ENCODE measurements at regions not wholly inside any gene's neighbourhood (a gene's known extent, or its start where the extent isn't known, plus 50 kb on each side); places are given as distances from the start of the nearest gene placed in this dataset.

GRCh38 chr12:125650587-125650986 is 585.4 kb downstream of the AACS start:
- peaks cover 3% of the 10 kb centered on the region for H3K9me3 ChIP-seq (ENCODE audit: low read depth, low read length)
- DNase-seq (ENCODE audit: insufficient read length, low spot score, missing footprints), result no peak
- no peak overlapping the region for H3K4me3 ChIP-seq (ENCODE audit: insufficient read depth, low read length)
- H4K20me1 ChIP-seq (ENCODE audit: insufficient read depth, low read length), result no peaks in the 10 kb centered on the region
- no peaks in the 10 kb centered on the region for H3K4me1 ChIP-seq (ENCODE audit: insufficient read depth, low read length)
- no peak overlapping the region for H3K27ac ChIP-seq (ENCODE audit: low read depth, low read length)
- no peaks in the 10 kb centered on the region for H3K79me2 ChIP-seq (ENCODE audit: insufficient read depth, low read length)
- H3K27me3 ChIP-seq (ENCODE audit: insufficient read depth, low read length), result no peaks in the 10 kb centered on the region
- no peak for TF ChIP-seq CTCF (IDR thresholded peaks at IDR 0.05; ENCODE audit: extremely low read depth, low read depth, low read length)
- H3K4me2 ChIP-seq (ENCODE audit: insufficient read depth, low read length), result no peak overlapping the region
- H3K36me3 ChIP-seq (ENCODE audit: insufficient read depth, low read length), result no peaks in the 10 kb centered on the region
- H2AFZ ChIP-seq (ENCODE audit: low read length), result no peak overlapping the region

GRCh38 chr12:125651625-125652024 is 586.4 kb downstream of the AACS start:
- Histone ChIP-seq H3K4me1 (ENCODE audit: insufficient read depth, low read length) (no peaks in the 10 kb centered on the region), H2AFZ (ENCODE audit: low read length) (no peak overlapping the region), H3K4me2 (ENCODE audit: insufficient read depth, low read length) (no peak overlapping the region), H3K27me3 (ENCODE audit: insufficient read depth, low read length) (no peaks in the 10 kb centered on the region), H3K79me2 (ENCODE audit: insufficient read depth, low read length) (no peaks in the 10 kb centered on the region), H3K27ac (ENCODE audit: low read depth, low read length) (no peak overlapping the region), H3K9me3 (ENCODE audit: low read depth, low read length) (peaks cover 3% of the 10 kb centered on the region), H3K36me3 (ENCODE audit: insufficient read depth, low read length) (no peaks in the 10 kb centered on the region), H4K20me1 (ENCODE audit: insufficient read depth, low read length) (no peaks in the 10 kb centered on the region), H3K4me3 (ENCODE audit: insufficient read depth, low read length) (no peak overlapping the region)
- no peak for TF ChIP-seq CTCF (IDR thresholded peaks at IDR 0.05; ENCODE audit: extremely low read depth, low read depth, low read length)
- DNase-seq (ENCODE audit: insufficient read length, low spot score, missing footprints), result no peak

DNA sequence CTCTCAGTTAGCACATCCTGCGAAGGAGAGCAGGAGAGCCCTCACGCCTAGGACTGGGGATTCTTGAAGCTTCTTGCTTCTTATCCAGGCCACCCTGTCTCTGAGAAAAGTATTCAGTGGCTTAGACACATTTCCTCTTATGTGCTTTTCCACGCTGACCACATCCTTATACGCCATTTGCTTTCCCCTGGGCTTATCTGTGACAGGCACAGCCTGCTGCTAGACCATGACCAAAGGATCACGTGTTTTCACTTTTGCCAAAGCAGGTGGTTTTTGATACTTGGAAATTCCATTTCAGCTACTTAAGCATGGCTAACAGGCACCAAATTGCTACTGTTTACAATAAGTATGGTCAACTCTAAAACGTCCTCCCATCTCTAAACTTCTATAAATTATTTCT is 587.4 kb downstream of the AACS start:
- H4K20me1 ChIP-seq (ENCODE audit: insufficient read depth, low read length), result no peaks in the 10 kb centered on the region
- no peak for DNase-seq (ENCODE audit: insufficient read length, low spot score, missing footprints)
- no peak overlapping the region for H3K27ac ChIP-seq (ENCODE audit: low read depth, low read length)
- H3K9me3 ChIP-seq (ENCODE audit: low read depth, low read length), result peaks cover 3% of the 10 kb centered on the region
- H3K4me2 ChIP-seq (ENCODE audit: insufficient read depth, low read length), result no peak overlapping the region
- no peak for TF ChIP-seq CTCF (IDR thresholded peaks at IDR 0.05; ENCODE audit: extremely low read depth, low read depth, low read length)
- no peaks in the 10 kb centered on the region for H3K79me2 ChIP-seq (ENCODE audit: insufficient read depth, low read length)
- no peak overlapping the region for H3K4me3 ChIP-seq (ENCODE audit: insufficient read depth, low read length)
- no peaks in the 10 kb centered on the region for H3K4me1 ChIP-seq (ENCODE audit: insufficient read depth, low read length)
- H2AFZ ChIP-seq (ENCODE audit: low read length), result no peak overlapping the region
- H3K36me3 ChIP-seq (ENCODE audit: insufficient read depth, low read length), result no peaks in the 10 kb centered on the region
- H3K27me3 ChIP-seq (ENCODE audit: insufficient read depth, low read length), result no peaks in the 10 kb centered on the region

DNA sequence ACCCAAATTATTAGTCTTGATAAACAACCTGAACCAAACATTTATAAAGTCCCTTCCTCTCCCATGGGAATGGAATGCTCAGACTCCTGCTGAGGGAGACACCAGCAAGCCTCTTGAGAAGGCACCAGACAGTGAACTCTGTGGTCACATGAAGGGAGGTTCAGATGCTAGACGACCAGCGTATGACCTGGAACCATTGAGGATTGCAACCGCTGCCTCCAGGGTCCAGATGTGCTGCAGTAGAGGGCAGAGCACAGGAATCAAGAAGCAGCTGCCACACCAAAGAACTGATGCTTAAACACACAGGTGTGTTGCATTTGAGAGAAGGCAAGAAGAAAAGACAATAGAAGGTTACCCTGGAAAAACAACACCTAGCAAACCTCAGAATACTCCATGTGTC is 592.4 kb downstream of the AACS start:
- DNase-seq (ENCODE audit: insufficient read length, low spot score, missing footprints), result no peak
- H3K9me3 ChIP-seq (ENCODE audit: low read depth, low read length), result no peaks in the 10 kb centered on the region
- H3K79me2 ChIP-seq (ENCODE audit: insufficient read depth, low read length), result no peaks in the 10 kb centered on the region
- no peak overlapping the region for H3K4me2 ChIP-seq (ENCODE audit: insufficient read depth, low read length)
- no peaks in the 10 kb centered on the region for H3K36me3 ChIP-seq (ENCODE audit: insufficient read depth, low read length)
- H3K4me3 ChIP-seq (ENCODE audit: insufficient read depth, low read length), result no peak overlapping the region
- no peak overlapping the region for H2AFZ ChIP-seq (ENCODE audit: low read length)
- H3K27ac ChIP-seq (ENCODE audit: low read depth, low read length), result no peak overlapping the region
- no peaks in the 10 kb centered on the region for H3K27me3 ChIP-seq (ENCODE audit: insufficient read depth, low read length)
- TF ChIP-seq CTCF (IDR thresholded peaks at IDR 0.05; ENCODE audit: extremely low read depth, low read depth, low read length), result no peak
- no peaks in the 10 kb centered on the region for H3K4me1 ChIP-seq (ENCODE audit: insufficient read depth, low read length)
- no peaks in the 10 kb centered on the region for H4K20me1 ChIP-seq (ENCODE audit: insufficient read depth, low read length)
